Body of pancreas (tissue), 4 donors: ENCODE measurements at regions not wholly inside any gene's neighbourhood (a gene's known extent, or its start where the extent isn't known, plus 50 kb on each side); places are given as distances from the start of the nearest gene placed in this dataset.

ENCODE experiments used
- POLR2A ChIP-seq, 3 donors: fragments of 450-650 bp; IDR thresholded peaks; one replicate each; pipeline ENCODE4 v1.6.1; 2016; ENCODE audit warnings: antibody characterized with exemption in 3 of 3, mild to moderate bottlenecking in 2 of 3
- TF ChIP-seq, protein P1 (sequence below), 7 experiments: fragments of 450-650 bp in 4 of 7; fragments of 200-600 bp in 3 of 7; sonication (generic) in 3 of 7; IDR thresholded peaks; one replicate each; pipeline ENCODE4 v1.5.1; 2016 to 2019; ENCODE audit warnings: antibody characterized with exemption in 7 of 7

- no peak for TF ChIP-seq POLR2A (IDR thresholded peaks at IDR 0.05)
- TF ChIP-seq, protein P1, sequence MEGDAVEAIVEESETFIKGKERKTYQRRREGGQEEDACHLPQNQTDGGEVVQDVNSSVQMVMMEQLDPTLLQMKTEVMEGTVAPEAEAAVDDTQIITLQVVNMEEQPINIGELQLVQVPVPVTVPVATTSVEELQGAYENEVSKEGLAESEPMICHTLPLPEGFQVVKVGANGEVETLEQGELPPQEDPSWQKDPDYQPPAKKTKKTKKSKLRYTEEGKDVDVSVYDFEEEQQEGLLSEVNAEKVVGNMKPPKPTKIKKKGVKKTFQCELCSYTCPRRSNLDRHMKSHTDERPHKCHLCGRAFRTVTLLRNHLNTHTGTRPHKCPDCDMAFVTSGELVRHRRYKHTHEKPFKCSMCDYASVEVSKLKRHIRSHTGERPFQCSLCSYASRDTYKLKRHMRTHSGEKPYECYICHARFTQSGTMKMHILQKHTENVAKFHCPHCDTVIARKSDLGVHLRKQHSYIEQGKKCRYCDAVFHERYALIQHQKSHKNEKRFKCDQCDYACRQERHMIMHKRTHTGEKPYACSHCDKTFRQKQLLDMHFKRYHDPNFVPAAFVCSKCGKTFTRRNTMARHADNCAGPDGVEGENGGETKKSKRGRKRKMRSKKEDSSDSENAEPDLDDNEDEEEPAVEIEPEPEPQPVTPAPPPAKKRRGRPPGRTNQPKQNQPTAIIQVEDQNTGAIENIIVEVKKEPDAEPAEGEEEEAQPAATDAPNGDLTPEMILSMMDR (IDR thresholded peaks at IDR 0.05) = no peak
Measured at GRCh38 chr6:81553216-81553615, 199.3 kb downstream of the TENT5A start.
